ENCODE measurements at regions not wholly inside any gene's neighbourhood (a gene's known extent, or its start where the extent isn't known, plus 50 kb on each side); places are given as distances from the start of the nearest gene placed in this dataset.

- TF ChIP-seq SIN3A (IDR thresholded peaks at IDR 0.05; ENCODE audit: borderline replicate concordance, insufficient read depth, low read length) (no peak), REST (IDR thresholded peaks at IDR 0.05; ENCODE audit: insufficient read depth in 1 of 2, low read depth in 2 of 2, low read length in 2 of 2) (no peak), POLR2AphosphoS5 (IDR thresholded peaks at IDR 0.05; ENCODE audit: low read depth, low read length) (no peak), FOXP2 (optimal IDR thresholded peaks at IDR 0.05; ENCODE audit: borderline replicate concordance, extremely low read depth, extremely low read length, insufficient read depth) (no peak), TAF1 (IDR thresholded peaks at IDR 0.05; ENCODE audit: borderline replicate concordance, insufficient read depth, low read length) (no peak)
Measured at GRCh38 chr4:107478327-107478980, 241.6 kb downstream of the PAPSS1 start.

- TF ChIP-seq REST (IDR thresholded peaks at IDR 0.05; ENCODE audit: insufficient read depth in 1 of 2, low read depth in 2 of 2, low read length in 2 of 2) (no peak), FOXP2 (optimal IDR thresholded peaks at IDR 0.05; ENCODE audit: borderline replicate concordance, extremely low read depth, extremely low read length, insufficient read depth) (no peak), TAF1 (IDR thresholded peaks at IDR 0.05; ENCODE audit: borderline replicate concordance, insufficient read depth, low read length) (no peak), POLR2AphosphoS5 (IDR thresholded peaks at IDR 0.05; ENCODE audit: low read depth, low read length) (no peak), SIN3A (IDR thresholded peaks at IDR 0.05; ENCODE audit: borderline replicate concordance, insufficient read depth, low read length) (no peak)
Measured at GRCh38 chr4:107473126-107473525, 246.9 kb downstream of the PAPSS1 start.

- TF ChIP-seq REST (IDR thresholded peaks at IDR 0.05; ENCODE audit: insufficient read depth in 1 of 2, low read depth in 2 of 2, low read length in 2 of 2) = no peak
- TF ChIP-seq POLR2AphosphoS5 (IDR thresholded peaks at IDR 0.05; ENCODE audit: low read depth, low read length) = no peak
- no peak for TF ChIP-seq SIN3A (IDR thresholded peaks at IDR 0.05; ENCODE audit: borderline replicate concordance, insufficient read depth, low read length)
- no peak for TF ChIP-seq TAF1 (IDR thresholded peaks at IDR 0.05; ENCODE audit: borderline replicate concordance, insufficient read depth, low read length)
- TF ChIP-seq FOXP2 (optimal IDR thresholded peaks at IDR 0.05; ENCODE audit: borderline replicate concordance, extremely low read depth, extremely low read length, insufficient read depth) = no peak
Measured at GRCh38 chr4:107472265-107472948, 247.6 kb downstream of the PAPSS1 start.

GRCh38 chr4:107470173-107470572 lies 249.9 kb downstream of the PAPSS1 start:
- TF ChIP-seq TAF1 (IDR thresholded peaks at IDR 0.05; ENCODE audit: borderline replicate concordance, insufficient read depth, low read length) (no peak), POLR2AphosphoS5 (IDR thresholded peaks at IDR 0.05; ENCODE audit: low read depth, low read length) (no peak), SIN3A (IDR thresholded peaks at IDR 0.05; ENCODE audit: borderline replicate concordance, insufficient read depth, low read length) (no peak), REST (IDR thresholded peaks at IDR 0.05; ENCODE audit: insufficient read depth in 1 of 2, low read depth in 2 of 2, low read length in 2 of 2) (no peak)

Measured in PFSK-1 (cell line).